ENCODE measurements at regions not wholly inside any gene's neighbourhood (a gene's known extent, or its start where the extent isn't known, plus 50 kb on each side); places are given as distances from the start of the nearest gene placed in this dataset.
A peak's percentile ranks its signal among the peaks of the same experiment; 100 is the strongest.
"Not testable (repeated sequence)": the region's sequence is repeated elsewhere in the genome, so short reads cannot be mapped to it uniquely, and the experiment has no call there.

DNA sequence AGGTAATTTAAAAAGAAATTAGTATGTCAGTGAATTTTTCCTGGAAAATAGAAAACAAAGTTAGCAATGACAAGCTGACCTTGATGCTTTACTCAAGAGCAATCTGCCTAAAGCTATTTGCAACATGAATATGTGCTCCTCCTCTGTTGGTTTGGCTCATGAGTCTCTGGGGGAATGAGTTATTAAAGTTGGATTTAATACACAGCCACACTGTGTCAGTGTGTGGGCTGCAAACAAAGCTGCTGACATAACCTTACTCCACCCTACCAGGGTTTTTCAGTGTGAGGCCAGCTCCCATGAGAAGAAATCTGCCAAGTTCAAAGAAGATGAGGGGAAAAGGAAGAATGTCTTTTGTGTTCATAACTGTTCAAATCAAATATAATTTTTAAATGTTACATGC is 280.5 kb downstream of the TLL1 start:
- DNase-seq (ENCODE audit: low spot score), result no peak

DNA sequence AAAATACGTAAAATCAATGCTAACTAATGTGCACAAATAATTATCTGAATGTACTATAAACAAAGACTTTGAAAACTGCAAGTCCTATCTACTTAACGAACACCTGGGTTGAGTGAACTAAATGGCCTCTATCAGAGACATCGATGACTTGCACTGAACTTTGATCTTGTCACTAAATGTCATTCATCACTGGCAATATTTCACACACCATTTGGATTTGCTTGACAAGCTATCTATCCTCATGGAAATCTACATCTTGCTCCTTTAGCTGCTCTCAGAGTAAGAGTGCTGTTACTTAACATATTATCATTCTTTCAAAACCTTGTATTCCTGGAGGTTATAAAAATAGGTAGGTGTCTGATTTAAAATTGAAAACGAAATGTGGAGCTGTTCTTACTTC is 289.3 kb downstream of the TLL1 start:
- no peak for DNase-seq (ENCODE audit: low spot score)

DNA sequence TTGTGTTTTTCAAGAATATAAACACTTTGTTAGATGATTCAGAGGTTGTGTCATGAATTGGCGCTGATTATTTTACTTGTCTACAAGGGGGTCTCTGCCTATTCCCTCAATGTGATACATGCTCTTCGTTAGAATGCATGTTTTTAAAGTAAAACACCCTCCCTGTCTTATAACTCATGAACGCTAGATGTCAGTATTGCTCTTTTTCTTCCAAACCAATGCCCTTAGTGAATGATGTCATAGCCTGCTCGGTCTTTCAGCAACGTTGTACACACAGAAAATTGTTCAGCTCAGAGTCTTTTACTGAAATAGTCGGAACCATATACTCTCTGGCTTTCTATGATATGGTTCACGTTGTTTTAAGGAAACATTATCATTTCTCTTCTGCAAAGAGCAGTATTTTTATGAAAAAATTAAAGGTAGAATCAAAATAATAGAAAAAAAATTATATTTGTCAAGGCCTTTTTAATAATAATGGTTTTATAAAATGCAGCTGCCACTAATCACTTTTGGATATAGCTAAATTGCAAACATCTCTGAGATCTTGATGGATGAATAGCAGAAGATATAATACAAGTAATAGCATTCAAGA is 292.9 kb downstream of the TLL1 start:
- peak; percentile 89 for DNase-seq (ENCODE audit: low spot score)

DNA sequence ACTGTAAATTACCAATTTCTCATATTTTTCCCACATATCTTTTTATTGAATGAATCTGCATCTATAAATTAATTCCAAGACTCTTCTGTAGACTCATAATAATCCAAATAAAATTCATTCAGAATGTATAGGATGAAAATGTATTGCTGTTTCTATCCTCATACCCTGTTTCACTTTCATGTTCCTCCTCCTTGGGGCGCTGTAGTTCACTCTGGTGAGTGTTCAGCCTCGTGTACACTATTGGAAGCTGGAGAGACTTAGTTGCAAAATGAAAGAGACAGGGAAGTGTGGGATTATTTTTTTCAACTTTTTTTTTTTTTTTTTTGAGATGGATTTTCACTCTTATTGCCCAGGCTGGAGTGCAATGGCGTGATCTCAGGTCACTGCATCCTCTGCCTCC is 296.1 kb downstream of the TLL1 start:
- no peak for DNase-seq (ENCODE audit: low spot score)

DNA sequence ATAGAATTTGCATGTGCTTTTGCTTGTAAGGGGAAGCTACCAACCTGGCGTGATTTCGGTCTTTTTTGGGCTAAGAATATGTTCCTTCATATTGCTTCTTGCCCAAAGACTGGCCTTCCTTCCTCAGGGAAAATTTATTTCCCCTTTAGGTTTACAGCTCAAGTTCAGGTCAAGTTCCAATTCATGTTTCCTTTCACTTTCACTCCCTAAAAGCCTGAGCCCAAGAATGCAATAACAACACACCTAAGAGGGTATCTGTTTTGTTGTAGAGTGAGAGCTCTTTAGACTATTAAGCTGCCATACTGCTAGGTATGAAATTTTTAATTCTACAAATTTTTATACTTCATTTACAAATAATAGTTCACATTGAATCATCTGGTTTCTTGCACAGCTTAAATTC is 299.6 kb downstream of the TLL1 start:
- DNase-seq (ENCODE audit: low spot score), result no peak

DNA sequence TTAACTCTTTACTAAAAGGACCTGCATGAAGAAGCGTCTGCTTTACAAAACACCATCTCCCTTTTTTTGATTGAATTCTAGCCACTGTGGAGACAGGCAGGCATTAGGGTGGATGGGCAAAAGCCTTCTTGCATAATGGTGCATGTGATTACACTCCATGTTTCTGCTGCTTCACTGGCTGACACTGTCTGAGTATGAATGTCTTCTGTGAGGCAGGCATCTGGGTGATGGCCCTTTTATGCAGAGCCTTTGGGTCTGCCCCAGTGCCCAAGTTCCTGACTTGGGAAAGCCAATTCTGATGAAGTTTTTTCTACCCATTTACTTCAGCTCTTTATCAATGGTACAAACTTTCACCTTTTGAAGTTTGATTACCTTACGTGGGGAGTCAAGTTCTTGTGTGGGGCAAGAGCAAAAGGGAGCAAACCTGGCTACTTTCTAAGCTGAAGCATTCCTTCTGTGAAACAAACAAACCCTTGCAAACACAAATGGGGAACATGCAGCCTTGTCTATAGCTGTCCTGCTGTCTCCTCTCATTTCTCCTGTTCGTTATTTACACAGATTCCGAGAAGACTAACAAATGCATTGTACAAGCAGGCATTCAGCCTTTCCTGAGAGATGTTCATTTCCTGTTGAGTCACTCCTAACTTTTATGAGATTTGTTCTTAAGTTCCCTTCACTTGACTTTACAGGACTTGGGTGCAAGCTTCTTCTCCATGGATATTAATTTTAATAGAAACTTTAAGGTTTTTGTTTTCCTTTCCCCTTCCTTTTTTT is 301.9 kb downstream of the TLL1 start:
- no peak for DNase-seq (ENCODE audit: low spot score)

DNA sequence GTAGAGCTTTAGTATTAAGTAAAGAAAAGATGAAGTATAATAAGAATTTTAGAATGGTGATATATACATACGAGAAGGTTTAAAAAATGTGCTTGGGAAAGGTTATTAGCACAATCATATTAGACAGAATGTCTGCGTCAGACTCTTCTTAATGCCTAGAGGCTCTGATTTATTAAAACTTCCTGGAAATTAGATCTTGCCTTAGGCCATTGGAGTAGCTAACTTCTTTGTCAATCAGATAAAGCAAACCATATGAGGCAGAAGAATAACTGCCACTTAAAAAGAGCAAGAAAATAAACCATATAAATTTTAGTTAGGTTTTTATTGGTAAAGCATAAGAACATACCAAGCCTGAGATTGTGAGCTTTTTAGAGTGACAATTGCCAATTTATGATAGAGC is 309.1 kb downstream of the TLL1 start:
- no peak for DNase-seq (ENCODE audit: low spot score)

DNA sequence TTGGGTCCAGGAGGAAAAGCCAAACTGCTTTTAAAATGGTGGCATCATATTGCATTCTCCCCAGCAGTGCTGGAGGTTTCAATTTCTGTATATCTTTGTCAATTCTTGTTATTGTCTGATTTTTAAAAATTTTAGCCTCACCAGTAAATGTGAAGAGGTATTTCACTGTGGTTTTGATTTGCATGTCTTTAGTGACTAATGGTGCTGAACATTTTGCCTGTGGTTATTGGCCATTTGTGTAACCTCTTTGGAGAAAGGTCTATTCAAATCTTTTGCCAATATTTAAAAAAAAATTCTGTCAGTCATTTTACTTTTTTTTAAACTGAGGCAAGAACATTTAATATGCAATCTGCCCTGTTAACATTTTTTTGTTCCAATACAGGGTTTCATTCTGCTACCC is 322.1 kb downstream of the TLL1 start:
- DNase-seq (ENCODE audit: low spot score), result no peak

DNA sequence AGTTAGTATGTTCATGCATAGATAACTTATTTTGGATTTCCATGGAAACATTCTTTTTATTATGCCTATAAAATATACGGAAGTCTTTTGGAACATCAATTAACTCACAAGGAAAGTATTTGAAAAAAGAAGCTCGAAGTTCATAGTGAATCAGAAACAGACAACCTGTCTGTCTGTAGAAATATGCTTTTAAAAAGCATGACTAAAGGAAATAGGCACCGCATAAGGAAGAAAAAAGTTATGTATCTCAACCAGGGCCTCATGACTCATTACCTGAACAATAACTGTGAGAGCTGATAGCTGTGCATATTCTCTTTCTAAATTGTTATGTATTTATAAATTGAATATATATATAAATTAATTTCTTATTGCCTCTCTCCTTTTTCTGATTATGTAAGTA is 324.1 kb downstream of the TLL1 start:
- DNase-seq (ENCODE audit: low spot score), result no peak

DNA sequence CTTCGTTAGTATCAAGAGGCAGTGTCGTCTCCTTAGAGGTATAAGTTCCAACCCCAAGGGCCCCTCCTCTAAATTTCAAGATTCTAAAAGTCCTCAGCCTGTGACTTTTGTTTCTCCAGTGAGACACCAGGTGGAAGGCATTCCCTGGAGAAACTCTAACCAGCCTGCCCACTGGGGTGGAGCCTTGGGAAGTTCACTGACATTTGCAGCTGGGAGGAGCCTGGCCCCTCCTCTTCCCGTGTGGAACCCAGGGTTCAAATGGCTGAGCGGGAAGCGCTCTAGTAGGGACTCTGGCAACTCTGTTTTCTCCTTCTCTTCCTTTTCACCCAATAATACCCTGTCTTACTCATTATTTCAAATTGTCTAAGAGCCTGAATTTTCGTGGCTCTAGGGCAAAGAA is 325.0 kb downstream of the TLL1 start:
- no peak for DNase-seq (ENCODE audit: low spot score)

DNA sequence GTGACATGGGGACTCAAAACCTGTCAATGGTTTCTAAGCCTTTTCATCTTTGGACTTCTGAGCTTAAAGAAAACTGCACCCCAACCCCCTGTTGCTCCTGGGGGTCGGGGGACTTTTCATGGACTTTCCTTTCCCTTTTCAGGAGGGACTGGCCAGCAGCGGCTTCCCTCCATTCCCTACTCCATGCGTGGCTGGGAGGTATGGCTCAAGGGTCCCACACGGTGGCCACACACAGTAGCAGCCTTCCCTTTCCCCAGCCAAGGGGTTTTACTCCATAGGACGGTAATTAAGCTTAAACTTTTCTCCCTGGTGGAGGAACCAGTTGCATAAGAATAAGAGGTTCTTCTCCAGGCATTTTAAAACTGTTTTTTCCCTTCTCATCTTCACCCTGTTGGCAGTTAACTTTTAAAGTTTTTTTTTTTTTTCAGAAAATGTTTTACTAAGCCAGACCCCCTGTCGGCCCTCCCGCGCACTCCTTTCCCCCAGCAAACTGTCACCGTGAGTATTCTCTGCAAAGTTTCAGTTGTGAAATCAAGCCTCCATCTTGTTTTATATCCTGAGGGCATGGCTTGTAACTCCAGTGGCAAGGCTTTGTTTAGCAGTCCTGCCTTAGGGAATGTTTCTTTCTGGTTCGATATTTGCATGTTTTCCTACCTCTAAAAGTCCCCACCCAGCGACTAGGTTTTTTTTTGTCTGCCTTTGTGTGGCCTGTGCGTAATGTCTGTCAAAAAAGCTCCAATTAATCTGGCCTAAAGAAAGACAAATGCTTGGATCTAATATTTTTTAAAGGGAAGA is 325.7 kb downstream of the TLL1 start:
- no peak for DNase-seq (ENCODE audit: low spot score)

DNA sequence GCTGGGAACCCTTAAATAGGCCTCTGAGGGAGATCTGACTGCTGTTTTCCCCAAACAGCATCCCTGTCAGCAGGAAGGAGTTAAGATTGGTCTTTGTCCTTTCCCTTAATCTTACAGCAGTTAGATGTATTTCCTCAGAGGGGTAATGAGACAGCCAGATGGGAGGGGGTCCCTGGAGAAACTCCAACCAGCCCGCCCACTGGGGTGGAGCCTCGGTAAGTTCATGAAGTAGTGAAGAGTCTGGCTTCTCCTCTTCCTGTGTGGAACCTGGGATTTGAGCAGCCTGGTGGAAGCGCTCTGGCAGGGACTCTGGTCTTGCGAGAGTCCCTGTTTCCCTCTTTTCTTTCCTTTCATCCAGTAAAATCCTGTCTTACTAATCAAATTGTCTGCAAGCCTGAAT is 330.0 kb downstream of the TLL1 start:
- DNase-seq (ENCODE audit: low spot score), result no peak

DNA sequence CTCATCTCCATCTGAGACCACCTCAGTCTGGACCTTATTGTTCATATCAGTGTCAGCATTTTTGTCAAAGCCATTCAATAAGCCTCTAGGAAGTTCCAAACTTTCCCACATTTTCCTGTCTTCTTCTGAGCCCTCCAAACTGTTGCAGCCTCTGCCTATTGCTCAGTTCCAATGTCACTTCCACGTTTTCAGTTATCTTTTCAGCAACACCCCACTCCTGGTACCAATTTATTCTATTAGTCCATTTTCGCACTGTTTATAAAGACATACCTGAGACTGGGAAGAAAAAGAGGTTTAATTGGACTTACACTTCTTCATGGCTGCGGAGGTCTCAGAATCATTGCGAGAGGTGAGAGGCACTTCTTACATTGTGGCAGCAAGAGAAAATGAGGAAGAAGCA is 339.3 kb downstream of the TLL1 start:
- DNase-seq (ENCODE audit: low spot score), result not testable (repeated sequence)

DNA sequence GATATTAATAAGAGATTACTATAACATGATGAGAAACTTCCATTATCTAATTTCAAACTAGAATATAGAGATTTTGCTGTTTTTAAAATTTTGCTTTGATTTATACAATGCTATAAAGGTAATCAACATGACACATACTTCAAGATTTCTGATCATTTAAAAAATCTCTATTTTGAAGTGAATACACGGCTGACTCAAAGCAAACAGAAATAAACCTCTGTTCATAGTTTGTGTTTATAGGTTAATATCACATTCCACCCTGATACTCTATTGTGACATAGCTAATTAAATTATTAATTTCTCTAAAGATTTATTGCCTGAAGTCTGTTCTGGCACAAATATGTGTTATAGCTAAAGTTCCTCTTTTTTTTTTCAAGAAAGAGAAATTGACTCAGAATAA is 349.2 kb downstream of the TLL1 start:
- DNase-seq (ENCODE audit: low spot score), result no peak

DNA sequence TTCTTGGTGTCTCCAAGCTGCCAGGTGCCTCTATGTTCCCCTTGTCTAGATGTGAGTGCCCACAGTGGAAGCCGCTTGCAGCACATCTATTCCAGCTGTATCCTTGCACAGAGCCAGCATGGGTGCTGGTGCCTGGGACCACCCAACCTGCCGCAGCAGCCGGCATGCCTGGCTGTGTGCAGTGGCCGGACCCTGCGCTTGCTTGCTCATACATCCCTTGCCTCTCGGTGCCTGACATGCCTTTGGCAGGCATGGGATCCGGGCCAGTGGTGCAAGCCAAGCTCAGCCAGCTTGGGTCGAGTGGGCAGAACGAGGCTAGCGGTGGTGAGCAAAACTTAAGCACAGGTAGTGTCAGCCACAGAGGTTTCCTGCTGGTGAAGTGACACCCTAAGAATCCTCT is 355.1 kb downstream of the TLL1 start:
- DNase-seq (ENCODE audit: low spot score), result no peak

DNA sequence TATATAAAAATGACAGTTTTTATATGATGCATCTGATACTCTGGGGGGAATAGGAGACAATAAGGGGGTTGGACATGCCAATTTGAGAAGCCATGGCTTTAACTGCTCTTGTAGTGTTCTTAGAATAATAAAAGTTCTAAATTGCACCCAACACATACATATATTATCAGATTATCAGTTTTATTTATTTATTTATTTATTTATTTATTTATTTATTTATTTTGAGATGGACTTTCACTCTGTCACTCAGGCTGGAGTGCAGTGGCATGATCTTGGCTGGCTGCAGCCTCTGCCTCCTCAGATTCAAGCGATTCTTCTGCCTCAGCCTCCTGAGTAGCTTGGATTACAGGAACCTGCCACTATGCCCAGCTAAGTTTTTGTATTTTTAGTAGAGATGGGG is 356.8 kb downstream of the TLL1 start:
- DNase-seq (ENCODE audit: low spot score), result no peak

DNA sequence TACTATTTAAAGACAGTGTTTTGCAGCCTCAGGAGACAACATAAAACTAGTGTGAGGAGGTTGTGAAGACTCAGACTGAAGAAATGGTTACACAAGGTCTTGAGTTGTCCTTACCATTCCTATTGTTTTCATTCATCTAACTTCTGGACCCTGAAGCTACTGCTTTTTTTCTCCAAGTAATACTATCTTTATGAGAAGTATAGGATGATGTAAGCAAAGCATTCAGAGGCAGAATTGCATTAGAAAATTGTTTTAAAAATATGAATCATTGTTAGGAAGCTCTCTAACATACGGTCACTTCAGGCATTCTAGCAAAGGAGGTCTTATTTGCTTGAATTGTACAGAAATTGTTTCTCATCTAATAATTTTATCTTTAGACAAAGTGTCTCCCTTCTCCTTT is 357.8 kb downstream of the TLL1 start:
- DNase-seq (ENCODE audit: low spot score), result no peak

DNA sequence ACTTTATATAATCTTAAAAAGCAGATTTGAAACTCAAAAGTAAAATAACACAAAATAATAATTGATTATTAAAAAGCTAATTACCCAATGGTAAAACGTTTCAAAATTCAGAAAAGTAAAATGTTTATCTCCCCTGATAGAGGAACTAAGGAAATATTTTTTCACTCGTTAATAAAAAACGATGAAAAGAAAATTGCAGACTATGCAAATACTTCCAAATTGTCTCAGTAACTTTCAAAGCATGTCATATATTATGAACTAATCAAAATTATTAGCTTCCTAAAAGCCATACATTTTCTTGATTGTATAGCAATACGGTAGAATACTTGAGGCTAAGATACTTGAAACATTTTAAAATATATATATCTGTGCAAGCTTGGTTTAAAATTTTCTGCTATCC is 366.3 kb downstream of the TLL1 start:
- no peak for DNase-seq (ENCODE audit: low spot score)

DNA sequence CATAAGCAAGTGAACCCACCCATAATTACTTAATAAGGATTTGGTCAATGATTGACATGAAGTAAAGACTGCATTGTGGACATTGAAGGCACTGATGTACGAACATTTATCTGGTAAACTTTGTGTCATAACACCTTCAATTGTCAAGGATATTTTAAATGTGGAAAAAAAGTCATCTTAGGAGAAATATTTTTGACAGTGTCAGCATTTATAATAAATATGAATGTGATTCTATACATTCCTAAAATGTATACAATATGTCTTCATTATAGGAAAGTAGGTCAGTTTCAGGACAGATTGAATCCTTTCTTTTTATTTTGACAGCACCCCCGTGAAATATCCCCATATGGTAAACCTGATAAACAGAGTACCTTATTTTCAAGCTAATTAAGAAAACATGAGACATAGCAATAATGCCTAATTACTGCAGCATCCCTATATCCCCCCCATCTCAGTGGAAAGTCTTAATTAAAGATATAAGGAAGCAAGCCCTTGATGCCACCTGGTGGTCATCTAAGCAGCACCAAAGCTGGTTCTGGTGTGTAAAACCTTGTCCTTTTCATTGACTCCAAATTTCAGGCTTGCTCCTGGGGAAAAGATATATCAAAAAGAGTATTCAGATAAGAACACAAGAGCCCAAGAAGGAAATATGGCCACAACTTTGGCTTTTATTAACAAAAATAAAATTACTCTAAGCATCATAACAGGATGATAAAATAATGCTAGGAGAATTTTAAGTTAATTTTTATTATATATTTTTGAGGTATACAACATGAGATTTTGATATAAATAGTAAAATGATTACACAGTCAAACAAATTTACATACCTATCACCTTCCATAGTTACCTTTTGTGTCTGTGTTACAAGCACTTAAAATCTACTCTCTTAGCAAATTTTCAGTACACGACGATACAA is 379.7 kb downstream of the TLL1 start:
- no peak for DNase-seq (ENCODE audit: low spot score)

DNA sequence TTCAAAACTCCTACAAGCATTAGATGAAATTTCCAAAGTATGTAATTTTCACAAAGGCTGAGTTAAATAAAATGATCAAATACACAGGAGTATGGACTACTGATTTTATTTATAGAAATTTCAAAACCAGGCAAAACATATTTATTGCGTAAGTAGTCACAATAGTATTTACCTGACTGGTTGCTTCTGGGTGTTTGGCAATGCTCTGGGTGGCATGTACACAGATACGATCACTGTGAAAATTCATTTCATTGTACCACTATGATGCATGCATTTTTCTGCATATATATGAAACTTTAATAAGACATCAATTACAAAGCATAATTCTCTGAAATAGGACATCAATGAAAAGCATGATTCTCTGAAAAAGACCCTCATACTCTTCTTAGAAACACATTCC is 384.2 kb downstream of the TLL1 start:
- no peak for DNase-seq (ENCODE audit: low spot score)

DNA sequence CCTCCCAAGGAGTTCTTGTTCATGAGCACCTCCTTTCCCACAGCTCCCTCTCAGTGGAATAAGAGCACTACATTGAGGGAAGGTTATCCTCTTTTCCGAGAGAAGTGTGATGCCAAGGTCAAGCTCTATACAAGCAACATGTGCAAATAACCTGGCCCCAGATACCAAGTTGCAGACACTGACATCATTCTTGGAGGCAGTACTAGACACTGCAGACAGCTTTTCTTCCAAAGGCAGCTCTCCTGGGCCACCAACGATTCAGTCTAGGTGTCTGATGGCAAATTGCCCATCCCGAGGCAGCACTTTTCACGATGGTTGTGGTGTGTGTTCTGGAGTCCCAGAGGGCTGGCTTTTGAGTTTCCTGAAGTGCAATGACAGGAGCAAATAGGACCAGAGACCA is 384.9 kb downstream of the TLL1 start:
- no peak for DNase-seq (ENCODE audit: low spot score)

DNA sequence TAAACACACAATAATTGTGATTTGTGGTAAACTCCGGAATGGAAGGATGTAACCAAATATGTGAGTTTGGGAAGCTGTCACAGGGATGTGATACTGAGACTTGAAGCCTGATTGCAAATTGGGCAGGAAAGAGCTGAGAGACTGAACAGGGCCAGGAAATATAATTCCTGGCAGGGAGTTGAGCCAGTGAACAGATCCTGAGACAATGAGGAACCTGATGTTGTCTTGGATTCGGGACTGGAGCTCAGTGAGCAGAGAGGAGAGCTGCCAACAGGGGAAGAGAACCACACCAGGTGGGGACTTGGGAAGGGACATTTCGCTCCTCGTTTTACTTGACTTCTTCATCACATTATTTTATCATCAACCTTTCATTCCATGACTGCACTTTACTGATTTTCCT is 386.0 kb downstream of the TLL1 start:
- DNase-seq (ENCODE audit: low spot score), result no peak
